ENCODE measurements at regions not wholly inside any gene's neighbourhood (a gene's known extent, or its start where the extent isn't known, plus 50 kb on each side); places are given as distances from the start of the nearest gene placed in this dataset.

GRCh38 chr20:16123623-16124022 is 449.6 kb downstream of the KIF16B start:
- H3K27ac Mint-ChIP-seq, result no peak overlapping the region
- H3K36me3 Mint-ChIP-seq, result peaks cover under 1% of the 10 kb centered on the region
- H3K4me3 Mint-ChIP-seq, result no peak overlapping the region
- TF ChIP-seq, protein P1, sequence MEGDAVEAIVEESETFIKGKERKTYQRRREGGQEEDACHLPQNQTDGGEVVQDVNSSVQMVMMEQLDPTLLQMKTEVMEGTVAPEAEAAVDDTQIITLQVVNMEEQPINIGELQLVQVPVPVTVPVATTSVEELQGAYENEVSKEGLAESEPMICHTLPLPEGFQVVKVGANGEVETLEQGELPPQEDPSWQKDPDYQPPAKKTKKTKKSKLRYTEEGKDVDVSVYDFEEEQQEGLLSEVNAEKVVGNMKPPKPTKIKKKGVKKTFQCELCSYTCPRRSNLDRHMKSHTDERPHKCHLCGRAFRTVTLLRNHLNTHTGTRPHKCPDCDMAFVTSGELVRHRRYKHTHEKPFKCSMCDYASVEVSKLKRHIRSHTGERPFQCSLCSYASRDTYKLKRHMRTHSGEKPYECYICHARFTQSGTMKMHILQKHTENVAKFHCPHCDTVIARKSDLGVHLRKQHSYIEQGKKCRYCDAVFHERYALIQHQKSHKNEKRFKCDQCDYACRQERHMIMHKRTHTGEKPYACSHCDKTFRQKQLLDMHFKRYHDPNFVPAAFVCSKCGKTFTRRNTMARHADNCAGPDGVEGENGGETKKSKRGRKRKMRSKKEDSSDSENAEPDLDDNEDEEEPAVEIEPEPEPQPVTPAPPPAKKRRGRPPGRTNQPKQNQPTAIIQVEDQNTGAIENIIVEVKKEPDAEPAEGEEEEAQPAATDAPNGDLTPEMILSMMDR (conservative IDR thresholded peaks at IDR 0.05), result no peak
- DNase-seq (ENCODE audit: extremely low spot score, unreplicated experiment), result no peak
- H3K4me1 Mint-ChIP-seq (ENCODE audit: unreplicated experiment), result no peaks in the 10 kb centered on the region
- peaks cover 3% of the 10 kb centered on the region for H3K27me3 Mint-ChIP-seq
- H3K9me3 Mint-ChIP-seq, result peaks cover 5% of the 10 kb centered on the region

- Mint-ChIP-seq H3K4me1 (ENCODE audit: unreplicated experiment) (no peaks in the 10 kb centered on the region), H3K36me3 (no peaks in the 10 kb centered on the region), H3K27me3 (peaks cover 4% of the 10 kb centered on the region), H3K9me3 (peaks cover 3% of the 10 kb centered on the region), H3K4me3 (no peak overlapping the region), H3K27ac (no peak overlapping the region)
- TF ChIP-seq, protein P1 (conservative IDR thresholded peaks at IDR 0.05), result no peak
- DNase-seq (ENCODE audit: extremely low spot score, unreplicated experiment), result no peak
Measured at GRCh38 chr20:16119909-16120308, 453.3 kb downstream of the KIF16B start.

DNA sequence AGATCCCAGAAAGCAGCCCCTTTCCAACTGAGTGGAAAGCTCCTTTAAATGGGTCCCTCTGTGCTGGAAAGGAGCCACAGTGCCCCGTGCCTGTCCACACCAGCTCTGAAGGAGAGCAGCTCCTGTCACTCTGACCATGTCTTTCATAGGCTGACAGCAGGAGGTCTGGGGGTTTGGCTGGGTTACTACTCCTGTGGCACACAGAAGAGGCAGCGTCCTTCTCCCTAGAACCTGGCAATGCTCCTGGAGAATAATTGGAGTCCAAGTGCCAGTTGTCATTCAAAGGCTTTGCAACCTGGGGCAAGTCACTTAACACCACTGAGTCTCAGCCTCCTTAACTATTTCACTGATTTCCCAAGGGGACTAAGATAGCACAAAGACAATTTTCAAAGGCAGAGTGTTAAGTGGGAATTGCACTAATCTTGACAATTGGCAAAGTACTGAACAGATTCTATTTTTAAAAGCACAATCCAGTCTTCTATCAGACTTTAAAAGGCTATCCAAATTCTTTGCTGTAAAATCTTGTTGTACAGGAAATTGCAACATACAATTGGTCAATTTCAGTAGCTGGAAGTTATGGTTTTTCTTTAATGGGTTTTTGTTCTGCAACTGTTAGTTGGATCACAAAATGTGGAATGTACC is 457.2 kb downstream of the KIF16B start:
- no peak overlapping the region for H3K27ac Mint-ChIP-seq
- H3K9me3 Mint-ChIP-seq, result peaks cover 3% of the 10 kb centered on the region
- DNase-seq (ENCODE audit: extremely low spot score, unreplicated experiment), result no peak
- TF ChIP-seq, protein P1 (conservative IDR thresholded peaks at IDR 0.05), result no peak
- H3K27me3 Mint-ChIP-seq, result peaks cover 2% of the 10 kb centered on the region
- H3K4me3 Mint-ChIP-seq, result no peak overlapping the region
- no peaks in the 10 kb centered on the region for H3K4me1 Mint-ChIP-seq (ENCODE audit: unreplicated experiment)
- no peaks in the 10 kb centered on the region for H3K36me3 Mint-ChIP-seq

DNA sequence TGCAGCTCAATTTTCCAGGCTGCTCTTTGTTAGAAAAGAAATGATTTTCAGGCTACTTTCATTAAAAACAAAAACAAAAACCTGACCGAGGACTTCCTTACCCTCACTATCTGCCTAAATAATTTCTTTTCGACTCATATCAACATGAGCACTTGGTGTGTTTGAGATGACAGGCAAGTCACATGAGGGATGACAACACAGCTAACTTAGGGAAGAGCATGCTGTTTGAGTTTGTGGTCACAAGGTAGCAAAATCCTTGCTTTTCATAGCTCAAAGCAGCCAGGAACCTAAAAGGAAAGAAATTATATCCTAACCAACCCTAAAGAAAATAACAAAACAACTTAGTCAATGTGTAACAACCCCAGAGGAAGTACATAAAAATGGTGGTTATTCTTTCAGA is 459.5 kb downstream of the KIF16B start:
- no peak for DNase-seq (ENCODE audit: extremely low spot score, unreplicated experiment)
- Mint-ChIP-seq H3K36me3 (no peaks in the 10 kb centered on the region), H3K27me3 (peaks cover 2% of the 10 kb centered on the region), H3K4me1 (ENCODE audit: unreplicated experiment) (no peaks in the 10 kb centered on the region), H3K9me3 (no peaks in the 10 kb centered on the region), H3K27ac (no peak overlapping the region), H3K4me3 (no peak overlapping the region)
- TF ChIP-seq, protein P1 (conservative IDR thresholded peaks at IDR 0.05), result no peak

DNA sequence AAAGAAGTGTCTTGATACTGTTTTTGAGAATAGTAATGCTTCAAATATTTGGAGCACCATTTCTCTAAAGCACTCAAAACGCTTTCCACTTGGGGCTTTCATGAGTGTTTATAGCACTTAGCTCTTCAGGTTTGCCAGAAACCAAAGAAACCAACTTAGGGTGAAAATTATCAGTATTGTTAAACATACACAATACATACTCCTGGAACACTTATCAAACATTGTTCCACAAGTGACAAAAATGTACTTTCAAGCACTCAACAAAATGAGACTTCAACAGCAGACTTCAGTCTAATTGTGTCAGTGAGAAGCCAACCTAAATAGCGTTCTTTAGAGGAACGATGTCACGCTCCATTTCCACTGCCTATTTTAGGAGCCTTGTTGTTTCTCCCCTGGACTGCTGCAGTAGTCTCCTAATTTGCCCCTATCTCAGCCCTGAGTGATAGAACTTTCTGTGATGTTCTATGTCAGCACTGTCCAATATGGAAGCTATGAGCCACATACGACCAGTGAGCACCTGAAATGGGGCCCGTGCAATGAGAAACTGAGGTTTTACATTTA is 461.3 kb downstream of the KIF16B start:
- Mint-ChIP-seq H3K27me3 (peaks cover 2% of the 10 kb centered on the region), H3K9me3 (no peaks in the 10 kb centered on the region), H3K27ac (no peak overlapping the region), H3K36me3 (no peaks in the 10 kb centered on the region), H3K4me1 (ENCODE audit: unreplicated experiment) (peaks cover 6% of the 10 kb centered on the region), H3K4me3 (no peak overlapping the region)
- no peak for DNase-seq (ENCODE audit: extremely low spot score, unreplicated experiment)
- TF ChIP-seq, protein P1 (conservative IDR thresholded peaks at IDR 0.05), result no peak
